LoVo (cell line): ENCODE measurements at regions not wholly inside any gene's neighbourhood (a gene's known extent, or its start where the extent isn't known, plus 50 kb on each side); places are given as distances from the start of the nearest gene placed in this dataset.
A peak's percentile ranks its signal among the peaks of the same experiment; 100 is the strongest.
"Not testable (repeated sequence)": the region's sequence is repeated elsewhere in the genome, so short reads cannot be mapped to it uniquely, and the experiment has no call there.

ENCODE experiments used
- DNase-seq: peaks from one replicate; pipeline ENCODE4 v3.0.0-alpha.2; 2016; ENCODE audit warnings: low spot score

DNA sequence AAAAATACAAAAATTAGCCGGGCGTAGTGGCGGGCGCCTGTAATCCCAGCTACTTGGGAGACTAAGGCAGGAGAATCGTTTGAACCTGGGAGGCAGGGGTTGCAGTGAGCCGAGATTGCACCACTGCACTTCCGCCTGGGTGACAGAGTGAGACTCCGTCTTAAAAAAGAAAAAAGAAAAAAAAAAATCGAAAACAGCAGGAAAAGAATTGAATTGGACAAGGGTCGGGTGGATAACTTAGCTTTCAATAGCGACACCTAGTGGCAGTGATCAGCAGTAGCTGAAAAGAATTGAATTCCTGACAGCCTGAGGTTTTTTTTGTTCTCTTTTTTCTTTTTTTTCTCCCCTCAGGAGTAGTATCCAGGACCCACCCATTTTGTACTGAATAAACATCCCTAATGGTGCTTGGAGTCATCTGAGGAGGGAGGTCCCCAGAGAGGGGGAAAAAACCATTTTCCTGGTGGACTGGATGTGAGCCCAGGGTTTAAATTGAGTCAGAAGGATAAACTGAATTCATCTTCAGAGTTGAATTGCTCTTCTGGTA lies 55.1 kb downstream of the CYCS start:
- DNase-seq = peak; percentile 91

DNA sequence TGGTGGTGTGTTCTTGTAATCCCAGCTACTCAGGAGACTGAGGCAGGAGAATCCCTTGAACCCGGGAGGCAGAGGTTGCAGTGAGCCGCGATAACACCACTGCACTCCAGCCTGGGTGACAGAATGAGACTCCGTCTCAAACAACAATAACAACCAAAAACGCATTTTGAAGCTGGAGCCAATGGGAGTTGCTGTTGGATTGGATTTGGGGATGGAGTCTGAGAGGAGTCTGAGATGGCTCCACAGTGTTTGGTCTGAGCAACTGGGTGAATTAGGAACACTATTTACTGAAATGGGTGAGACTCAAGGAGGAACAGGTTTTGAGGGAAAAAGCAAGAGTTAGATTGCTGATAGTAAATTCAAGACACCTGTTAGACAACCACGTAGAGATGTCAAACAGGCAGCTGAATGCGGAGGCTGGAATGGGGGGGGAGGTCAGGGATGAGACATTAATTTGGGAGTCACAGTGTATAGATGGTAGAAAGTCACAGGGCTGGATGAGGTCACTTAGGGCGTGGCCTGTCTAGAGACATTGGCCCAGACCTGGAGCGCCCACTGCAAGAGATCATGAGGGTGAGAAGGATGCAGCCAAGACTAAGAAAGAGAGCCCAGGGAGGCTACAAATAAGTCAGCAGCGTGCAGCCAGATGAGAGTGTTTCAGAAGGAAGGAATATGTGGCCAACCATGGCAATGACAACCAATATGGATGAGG lies 56.4 kb downstream of the CYCS start:
- DNase-seq = no peak

DNA sequence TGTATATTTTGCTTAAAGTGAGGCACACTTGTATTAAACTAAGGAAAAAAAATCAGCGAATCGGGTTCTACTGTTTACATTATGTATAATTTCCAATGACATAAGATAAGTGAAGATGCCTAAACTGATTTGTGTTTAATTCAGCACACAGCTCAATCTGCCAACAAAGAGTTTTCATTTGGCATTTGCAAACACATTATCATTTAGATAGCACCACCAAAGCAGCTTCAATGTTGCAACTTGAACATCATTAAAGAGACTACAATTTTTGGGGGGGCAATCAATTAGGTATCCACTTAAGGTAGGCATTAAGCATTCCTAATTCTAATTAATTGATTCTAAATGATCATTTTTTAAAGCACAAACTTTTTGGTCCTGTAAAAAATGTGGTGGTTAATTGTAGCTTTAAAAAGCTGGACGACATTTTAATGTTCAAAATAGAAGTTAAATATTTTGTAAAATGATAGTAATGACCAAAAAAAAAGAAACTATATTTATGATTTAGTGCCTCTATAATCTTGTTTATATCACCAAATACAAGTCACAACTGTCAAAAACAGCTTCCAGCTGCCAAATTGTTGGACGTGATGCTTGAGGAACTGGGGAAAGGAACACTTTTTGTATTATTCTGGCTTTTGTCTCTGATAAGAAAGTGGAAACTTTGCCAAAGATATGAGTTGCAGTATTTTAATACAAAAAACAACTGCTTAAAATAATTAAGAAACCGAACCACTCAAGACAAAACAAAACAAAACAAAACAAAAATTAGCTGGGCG lies 57.1 kb downstream of the CYCS start:
- no peak for DNase-seq

DNA sequence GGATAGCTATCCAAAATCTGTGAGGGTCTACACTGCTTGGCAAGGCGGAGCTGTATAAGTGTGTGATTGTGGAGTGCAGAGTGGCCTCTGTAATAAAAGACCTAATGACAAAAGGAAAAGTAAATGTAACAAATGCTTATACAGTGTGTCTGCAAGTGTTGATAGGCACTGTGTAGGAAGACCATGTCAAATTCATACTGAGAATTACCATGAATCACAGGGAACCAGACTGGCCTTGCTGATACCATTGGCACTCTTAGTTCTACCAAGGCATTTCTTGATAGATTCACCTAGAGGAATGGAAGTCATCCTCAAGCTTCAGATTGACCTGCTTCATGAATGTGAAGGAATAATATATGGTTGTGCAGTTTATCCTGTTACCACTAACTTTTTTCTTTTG lies 58.8 kb downstream of the CYCS start:
- no peak for DNase-seq

DNA sequence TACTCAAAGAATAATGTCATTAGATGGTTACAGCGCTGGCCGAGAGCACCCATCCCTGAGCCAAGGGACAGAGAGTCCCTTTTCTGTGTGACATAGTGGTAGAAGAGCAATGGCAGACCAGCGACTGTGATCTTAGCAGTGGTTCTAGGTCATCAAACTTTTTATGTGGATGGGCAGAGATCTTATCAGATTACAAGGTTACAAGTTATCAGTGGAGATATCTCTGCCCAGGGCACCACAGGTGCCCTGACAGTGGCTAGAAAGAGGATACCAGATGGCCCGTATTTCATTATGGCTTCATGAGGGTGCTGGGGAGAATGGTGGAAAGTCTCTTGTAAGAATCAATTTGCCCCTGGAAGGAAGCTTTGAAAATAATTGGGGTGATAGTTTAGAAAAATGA lies 62.7 kb downstream of the CYCS start:
- DNase-seq = no peak

DNA sequence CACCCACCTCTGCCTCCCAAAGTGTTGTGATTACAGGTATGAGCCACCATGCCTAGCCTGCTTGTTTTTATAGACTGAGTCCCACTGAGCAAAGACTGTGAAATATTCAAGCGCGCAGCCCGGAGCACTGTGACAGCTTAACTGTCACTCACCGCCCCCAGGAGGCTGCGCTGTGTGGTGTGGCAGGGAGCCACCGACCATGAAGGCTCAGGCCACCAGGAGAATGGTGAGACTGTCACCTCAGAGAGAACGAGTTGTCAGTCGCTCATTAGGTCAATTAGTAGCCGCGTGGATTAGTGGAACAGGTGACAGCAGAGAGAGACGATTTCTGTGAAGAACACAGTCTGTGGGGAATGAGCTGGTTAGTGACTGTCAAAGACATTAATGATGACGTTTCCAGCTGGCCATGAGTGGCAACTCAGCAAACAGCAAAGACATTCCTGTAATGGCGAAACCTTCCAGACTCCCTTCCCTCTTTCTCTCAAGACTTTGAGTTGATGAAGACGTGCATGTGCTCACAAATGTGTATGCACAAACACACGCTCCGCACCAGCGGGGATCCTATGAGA lies 64.5 kb downstream of the CYCS start:
- DNase-seq = no peak

DNA sequence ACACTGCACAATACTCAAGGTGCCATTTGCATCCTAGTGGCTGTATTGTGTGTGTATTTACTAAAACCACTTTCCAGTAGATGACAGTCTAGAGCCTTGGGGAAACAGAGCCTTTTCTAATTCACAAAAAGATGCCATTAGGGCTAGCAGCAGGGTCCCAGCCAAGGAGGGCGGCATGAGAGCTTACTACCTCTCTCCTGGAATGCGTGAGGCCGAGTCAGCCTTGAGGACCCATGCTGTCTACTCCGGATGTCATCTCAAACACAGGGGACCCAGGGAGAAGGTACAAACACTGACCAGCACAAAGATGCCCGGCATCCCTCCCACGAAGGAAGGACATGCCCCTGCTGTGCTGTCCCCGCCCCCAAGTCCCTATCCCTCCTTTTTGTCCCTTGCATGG lies 65.5 kb downstream of the CYCS start:
- no peak for DNase-seq

DNA sequence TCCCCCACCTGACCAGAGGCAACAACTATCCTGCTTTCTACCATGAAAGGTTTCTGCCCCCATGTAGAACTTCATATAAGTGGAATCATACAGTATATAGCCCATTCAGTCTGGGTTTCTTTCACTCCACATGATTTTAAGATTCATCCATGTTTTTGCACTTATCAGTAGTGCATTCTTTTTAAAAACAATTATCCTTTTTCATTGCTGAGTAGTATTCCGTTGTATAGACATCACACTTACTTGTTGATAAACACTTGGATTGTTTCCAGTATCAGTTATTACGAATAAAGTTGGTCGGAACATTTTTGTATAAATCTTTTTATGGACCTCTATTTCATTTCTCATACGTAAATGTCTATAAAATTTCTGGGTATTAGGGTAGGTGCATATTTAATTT lies 68.7 kb downstream of the CYCS start:
- no peak for DNase-seq

DNA sequence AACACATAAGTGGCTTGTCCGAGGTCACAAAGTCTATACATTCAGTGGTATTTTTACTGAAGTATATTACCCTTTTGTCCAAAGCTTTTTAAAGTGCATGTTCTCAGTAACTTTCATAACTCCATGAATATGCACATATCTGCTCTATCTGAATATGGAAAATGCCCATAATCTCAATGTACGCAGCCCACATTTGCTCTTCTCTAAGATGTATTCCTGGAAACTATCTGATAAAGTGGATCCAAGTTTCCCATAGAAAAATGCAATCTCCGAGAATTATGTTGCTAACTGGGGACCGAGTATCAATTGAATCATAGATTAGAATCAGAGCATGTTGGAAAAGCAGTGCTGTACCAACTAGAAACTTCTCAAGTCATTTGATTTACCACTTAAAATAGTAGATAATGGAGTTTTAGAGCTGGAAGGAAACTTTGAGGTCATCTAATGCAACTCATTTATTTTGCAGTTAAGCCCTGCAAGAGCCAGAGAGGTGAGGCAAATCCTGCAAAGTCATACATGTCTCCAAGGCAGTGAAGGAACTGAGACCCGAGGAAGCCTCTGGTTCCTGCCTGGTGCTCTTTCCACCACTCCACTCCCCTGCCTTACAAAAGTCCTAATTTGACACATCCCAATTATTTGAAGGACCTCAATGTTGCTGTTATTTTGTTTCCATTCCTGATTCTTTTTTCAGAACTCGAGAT lies 69.4 kb downstream of the CYCS start:
- DNase-seq = no peak

DNA sequence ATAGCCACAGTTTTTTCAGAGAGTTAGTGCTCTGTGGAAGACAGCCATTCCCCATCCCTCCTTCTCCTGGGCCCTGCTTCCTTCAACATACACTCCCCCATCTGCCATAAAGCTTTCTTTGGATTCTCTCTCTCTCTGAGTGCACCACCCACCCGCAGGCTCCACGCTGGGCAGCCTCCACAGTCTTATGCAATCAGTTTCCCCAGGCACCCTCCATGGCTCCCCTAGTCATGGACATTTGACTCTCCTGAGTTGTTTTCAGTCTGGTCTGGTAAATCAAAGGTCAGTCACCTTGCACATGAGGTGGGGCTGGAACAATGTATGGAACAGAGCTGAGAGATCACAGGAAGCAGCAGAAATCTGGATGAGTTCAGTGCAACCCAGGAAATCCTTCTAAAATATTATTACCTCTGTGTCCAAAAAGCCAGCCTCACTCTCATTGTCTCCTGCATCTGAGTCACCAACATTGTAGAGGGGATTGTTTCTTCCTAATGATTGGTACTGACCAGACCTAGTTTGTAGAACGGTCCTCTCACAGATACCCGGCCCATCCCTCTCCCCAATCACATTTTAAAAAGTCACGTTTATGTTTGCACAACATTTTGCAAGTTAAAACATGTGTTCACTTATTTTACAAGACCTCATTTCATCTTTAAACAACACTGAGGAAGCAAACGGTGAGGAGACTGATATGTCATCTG lies 70.1 kb downstream of the CYCS start:
- DNase-seq = no peak

DNA sequence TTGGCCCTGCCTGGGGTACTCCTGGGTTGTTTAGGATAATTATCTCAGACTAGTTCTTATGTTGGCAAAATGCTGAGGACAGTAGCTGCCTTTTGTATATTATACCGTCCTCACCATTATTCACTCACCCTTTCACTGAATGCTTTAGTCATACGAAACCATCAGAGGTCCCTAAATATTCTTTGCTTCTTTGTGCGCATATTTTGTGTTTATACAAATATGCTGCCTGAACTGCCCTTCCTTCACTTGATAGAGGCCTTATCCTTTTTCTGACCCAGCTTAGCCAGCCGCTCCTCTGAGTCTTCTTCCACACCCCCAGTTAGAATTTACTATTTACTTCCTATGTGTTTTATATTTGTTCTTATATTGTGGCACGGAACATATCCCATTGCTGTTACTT lies 70.2 kb upstream of the OSBPL3 start:
- no peak for DNase-seq

DNA sequence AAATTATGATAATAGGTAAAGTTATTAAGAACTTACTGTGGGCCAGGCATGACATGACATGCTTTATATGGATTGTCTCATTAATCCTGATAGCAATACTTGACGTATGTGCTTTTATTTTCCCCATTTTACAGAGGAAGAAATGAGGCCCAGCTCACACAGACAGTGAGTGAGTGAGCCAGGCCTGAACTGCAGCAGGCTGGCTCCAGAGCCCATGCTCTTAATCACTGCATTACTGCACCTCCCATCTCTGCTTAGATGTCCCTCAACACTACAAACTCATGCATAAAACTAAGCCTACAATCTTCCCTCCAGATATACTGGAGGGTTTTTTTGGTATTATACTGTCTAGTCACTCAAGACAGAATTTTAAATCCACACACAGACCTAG lies 68.5 kb upstream of the OSBPL3 start:
- DNase-seq = no peak

DNA sequence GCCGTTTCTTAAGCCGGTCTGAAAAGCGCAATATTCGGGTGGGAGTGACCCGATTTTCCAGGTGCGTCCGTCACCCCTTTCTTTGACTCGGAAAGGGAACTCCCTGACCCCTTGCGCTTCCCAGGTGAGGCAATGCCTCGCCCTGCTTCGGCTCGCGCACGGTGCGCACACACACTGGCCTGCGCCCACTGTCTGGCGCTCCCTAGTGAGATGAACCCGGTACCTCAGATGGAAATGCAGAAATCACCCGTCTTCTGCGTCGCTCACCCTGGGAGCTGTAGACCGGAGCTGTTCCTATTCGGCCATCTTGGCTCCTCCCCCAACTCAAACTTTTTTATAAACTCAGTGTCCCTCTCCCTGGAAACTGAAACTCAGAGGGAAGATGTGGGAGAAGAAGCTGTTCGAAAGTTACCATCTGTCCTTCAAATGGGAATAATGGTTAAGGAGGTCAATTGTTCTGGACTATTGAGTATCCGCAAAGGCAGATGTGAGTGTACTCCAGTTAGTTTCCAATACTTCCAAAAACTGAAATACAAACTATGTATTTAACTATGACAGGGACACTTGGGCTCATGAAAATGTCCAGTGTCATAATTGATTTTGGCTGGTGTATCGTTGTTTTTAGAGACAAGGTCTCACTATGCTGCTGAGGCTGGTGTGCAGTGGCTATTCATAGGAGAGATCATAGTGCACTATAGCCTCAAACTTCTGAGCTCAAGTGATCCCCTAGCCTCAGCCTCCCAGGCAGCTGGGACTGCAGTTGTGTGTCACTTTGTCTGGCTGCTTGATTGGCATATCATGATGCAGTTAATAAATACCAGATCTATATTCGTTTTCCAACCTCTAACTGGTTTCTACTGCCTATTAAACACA lies 67.8 kb upstream of the OSBPL3 start:
- DNase-seq = not testable (repeated sequence)

DNA sequence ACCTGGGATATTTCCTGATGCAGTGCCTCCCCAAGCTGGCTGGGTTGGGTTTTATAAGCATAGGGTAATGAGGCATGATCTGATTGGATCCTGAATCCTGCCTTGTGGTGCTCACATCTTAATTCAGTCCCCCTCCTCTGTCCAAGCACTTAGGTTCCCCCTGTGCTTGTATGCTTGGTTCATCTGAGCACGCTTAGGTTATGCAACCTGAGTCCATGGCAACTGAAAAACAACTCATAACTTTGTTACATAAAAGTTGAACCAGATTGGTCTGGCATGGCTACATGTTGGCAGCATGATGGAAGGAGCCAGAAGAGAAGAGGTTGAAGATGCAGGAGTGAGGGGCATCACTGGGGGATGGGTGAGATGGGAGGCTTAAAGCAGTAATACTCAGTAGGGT lies 57.3 kb upstream of the OSBPL3 start:
- DNase-seq = no peak

DNA sequence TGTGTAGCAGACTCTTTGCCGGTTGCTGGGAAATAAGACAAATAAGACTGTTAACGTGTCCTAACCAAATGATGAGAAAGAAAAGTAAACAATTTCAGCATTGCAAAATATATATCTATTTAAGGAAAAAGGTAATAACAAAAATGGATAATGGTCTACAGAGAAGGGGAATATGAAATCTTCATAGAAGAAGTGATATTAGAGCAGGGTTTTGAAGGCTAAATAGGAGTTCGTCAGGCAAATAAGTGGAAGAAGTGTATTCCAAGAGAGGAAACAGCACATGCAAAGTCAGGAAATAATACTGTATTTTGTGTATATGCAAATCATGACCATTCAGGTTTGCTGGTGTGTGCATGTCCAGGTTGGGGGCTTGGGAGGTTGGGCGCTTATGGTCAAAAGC lies 55.3 kb upstream of the OSBPL3 start:
- DNase-seq = no peak

DNA sequence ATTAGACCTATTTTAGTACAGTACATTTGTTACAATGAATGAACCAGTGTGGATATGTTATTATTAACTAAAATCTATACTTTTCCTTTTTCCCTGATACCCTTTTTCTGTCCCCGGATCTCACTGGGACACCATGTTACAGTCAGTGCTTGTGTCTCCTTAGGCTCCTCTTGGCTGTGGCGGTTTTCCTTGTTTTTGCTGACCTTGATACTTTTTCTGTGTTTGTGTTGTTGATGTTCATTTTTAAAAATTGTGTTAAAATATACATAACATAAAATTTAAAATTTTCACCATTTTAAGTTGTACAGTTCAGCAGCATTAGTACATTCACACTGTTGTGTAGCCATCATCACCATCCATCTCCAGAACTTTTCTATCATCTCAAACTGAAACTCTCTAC lies 54.2 kb upstream of the OSBPL3 start:
- no peak for DNase-seq

DNA sequence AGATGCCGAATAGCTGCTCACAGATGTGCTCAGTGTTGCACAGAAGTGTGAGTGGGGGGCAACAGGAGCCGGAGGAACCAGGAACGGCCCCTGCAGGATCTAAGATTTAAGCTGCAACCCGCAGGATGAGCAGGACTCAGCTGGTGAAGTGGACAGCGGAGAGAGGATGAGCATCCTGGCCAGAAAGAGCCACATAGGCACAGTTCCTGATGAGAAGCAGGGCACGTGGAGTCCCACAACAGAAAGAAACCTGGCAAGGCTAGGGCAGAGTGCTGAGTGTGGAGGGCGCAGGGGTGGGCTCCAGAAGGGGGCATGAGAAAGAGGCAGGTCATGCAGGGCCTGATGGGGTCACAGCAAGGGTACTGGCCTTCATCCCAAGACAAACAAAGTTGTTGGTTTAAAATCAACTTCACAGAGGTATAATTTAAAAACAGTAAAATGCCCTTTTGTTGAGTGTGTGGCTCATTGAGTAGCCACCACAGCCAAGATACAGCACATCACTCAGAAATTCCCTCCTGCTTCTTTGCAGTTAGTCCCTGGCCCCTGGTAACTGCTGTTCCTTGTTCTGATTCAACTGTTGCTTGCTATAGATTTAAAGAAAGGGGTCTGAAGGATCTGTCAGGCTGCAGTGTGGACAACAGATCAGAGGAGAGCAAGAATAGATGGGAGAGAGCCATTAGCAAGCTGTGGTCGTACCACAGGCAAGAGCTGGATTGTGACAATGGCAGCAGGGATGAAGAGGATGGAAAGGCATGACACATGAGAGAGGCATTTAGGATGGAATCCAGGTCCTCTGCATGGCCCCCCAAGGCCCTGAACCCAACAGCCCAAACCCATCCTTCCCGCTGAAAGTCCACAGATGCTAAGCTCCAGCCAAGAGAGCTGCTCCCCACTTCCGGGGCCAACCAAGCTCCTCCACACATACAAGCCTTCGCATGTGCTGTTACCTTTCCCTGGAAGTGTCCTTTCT lies 53.1 kb upstream of the OSBPL3 start:
- DNase-seq = no peak

DNA sequence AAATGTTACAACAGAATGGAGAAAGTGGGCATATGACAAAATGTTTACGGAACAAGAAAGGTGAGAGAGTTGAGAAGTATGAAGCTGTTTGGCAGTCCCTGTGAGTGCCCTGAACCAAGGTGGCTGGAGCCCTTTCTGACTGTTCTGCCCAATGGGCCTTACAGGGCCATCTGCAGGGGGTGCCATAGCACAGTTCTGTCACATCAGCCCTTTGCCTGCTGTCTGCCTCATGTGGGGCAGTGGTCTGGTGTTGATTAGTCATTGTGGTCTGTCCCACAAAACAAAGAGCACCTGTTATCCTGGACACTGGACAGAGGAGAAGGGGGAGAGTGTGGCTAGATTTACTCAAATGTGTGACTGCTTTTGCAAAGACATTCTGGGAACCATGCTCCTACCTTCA lies 51.5 kb upstream of the OSBPL3 start:
- DNase-seq = no peak

DNA sequence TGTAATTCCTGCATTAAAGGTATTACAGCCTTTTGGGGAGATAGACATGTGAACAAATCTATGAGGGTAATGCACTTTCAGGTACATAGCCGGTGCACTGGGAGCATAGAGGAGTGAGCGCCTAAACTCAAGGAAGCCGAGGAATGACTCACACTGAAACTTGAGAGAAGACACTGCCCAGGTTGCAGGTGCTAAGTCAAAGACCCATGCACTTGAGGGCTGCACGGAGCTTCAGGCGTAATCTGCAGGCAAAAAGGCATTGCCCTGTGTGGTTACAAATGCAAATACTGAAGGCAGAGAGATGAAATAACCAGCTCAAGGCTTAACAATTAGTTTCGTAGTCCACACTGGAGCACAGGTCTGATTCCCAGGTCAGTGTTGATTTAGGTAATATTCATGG lies 51.0 kb upstream of the OSBPL3 start:
- DNase-seq = no peak
